SK-N-MC (cell line): ENCODE measurements at regions not wholly inside any gene's neighbourhood (a gene's known extent, or its start where the extent isn't known, plus 50 kb on each side); places are given as distances from the start of the nearest gene placed in this dataset.

Experiments used
- EZH2 ChIP-seq: fragments of 200-600 bp; sonication (generic); IDR thresholded peaks from one replicate; pipeline ENCODE4 v1.6.1; 2017; ENCODE audit warnings: antibody characterized with exemption
- FOXP2 ChIP-seq: optimal IDR thresholded peaks from 2 replicates; pipeline ENCODE3; 2011; ENCODE audit warnings: mild to moderate bottlenecking, moderate library complexity; ENCODE audit not compliant: insufficient read depth; ENCODE audit errors: extremely low read length, control extremely low read depth
- POLR2AphosphoS5 ChIP-seq: IDR thresholded peaks from 2 replicates; pipeline ENCODE4 v1.6.1; 2012; ENCODE audit warnings: mild to moderate bottlenecking, low read depth, low read length, borderline replicate concordance

DNA sequence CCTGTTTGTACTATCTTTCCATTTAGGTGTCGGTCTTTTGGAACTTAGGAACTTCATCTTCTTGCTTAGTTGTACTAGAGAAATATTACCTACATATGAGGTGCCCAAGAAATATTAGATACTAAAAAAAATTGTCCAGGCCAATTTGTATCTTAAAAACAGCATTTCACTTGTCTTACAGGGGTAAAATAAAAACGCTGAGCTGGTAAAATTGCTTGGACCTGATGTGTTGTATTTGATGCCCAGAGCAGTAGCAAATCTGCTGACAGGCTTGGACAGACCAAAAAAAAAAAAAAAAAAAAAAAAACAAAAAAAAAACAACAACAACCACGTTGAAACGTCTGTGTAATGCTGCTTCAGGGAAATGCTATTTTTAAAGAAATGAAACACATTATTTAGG, 150.4 kb upstream of the ARX start:
- no peak for TF ChIP-seq POLR2AphosphoS5
- TF ChIP-seq EZH2, result no peak
- no peak for TF ChIP-seq FOXP2
